Endothelial cell of umbilical vein (primary cell): ENCODE measurements at regions not wholly inside any gene's neighbourhood (a gene's known extent, or its start where the extent isn't known, plus 50 kb on each side); places are given as distances from the start of the nearest gene placed in this dataset.

Experiments
- BruUV-seq: library from RNA; stranded (reverse); fragments of 400-500 nt; replicated peaks from 2 replicates; lab custom pipeline; 2021; lab: Mats Ljungman, UMichigan
- CTCF ChIA-PET: fragments of 300-600, 350-600 bp; sonication (Branson Sonifier 250); formaldehyde crosslinking; loops from one replicate; lab custom pipeline; 2021; ENCODE audit warnings: antibody characterized with exemption, inconsistent platforms; lab: Charles Lee
- POLR2A ChIA-PET: fragments of 300-600, 350-600 bp; sonication (Branson Sonifier 250); formaldehyde crosslinking; loops from one replicate; lab custom pipeline; 2021; ENCODE audit warnings: antibody characterized with exemption, inconsistent platforms; lab: Charles Lee
- DNase-seq: peaks from one replicate; pipeline ENCODE4 v3.0.0-alpha.2; 2011; ENCODE audit warnings: low read depth, low spot score
- FAIRE-seq: peaks from 2 replicates; lab custom pipeline; 2011; peaks lifted over from hg19 to GRCh38; lab: Jason Lieb, UNC
- H2AFZ ChIP-seq: 2 replicates; pipeline ENCODE4 v1.6.0; 2012; ENCODE audit warnings: low read depth, low read length, control low read depth, inconsistent platforms
- H3K27ac ChIP-seq: 2 replicates; pipeline ENCODE4 v1.5.1; 2011; ENCODE audit warnings: low read depth, mild to moderate bottlenecking, control low read depth, low read length, moderate library complexity; ENCODE audit not compliant: insufficient read depth
- H3K27me3 ChIP-seq, 2 experiments: 2 replicates each; pipeline versions ENCODE4 v1.6.0 to v1.6.1; 2011; ENCODE audit warnings: low read length in 2 of 2, mixed read lengths in 1 of 2; ENCODE audit not compliant: control insufficient read depth in 2 of 2, insufficient read depth in 2 of 2
- H3K36me3 ChIP-seq, 2 experiments: 2 replicates in 1 of 2; 3 replicates in 1 of 2; pipeline ENCODE4 v1.5.1; 2011; ENCODE audit warnings: low read length in 2 of 2, mild to moderate bottlenecking in 1 of 2, moderate library complexity in 1 of 2; ENCODE audit not compliant: control insufficient read depth in 2 of 2, insufficient read depth in 2 of 2; ENCODE audit errors: extremely low read depth in 1 of 2
- H3K4me1 ChIP-seq: 3 replicates; pipeline ENCODE4 v1.5.1; 2011; ENCODE audit warnings: mild to moderate bottlenecking, low read length; ENCODE audit not compliant: control insufficient read depth, insufficient read depth; ENCODE audit errors: extremely low read depth
- H3K4me2 ChIP-seq: 2 replicates; pipeline ENCODE4 v1.6.1; 2011; ENCODE audit warnings: low read length, control low read depth, mixed read lengths; ENCODE audit not compliant: insufficient read depth
- H3K4me3 ChIP-seq, 3 experiments: fragments of 200-600 bp in 1 of 3; sonication (generic), shearing (Covaris generic) in 1 of 3; replicated peaks in 1 of 3; 2 replicates each; pipeline ENCODE4 v1.5.1; 2011 to 2016; ENCODE audit warnings: control low read depth in 3 of 3, low read length in 3 of 3, mild to moderate bottlenecking in 2 of 3, inconsistent platforms in 1 of 3, low read depth in 1 of 3, moderate library complexity in 1 of 3; ENCODE audit not compliant: insufficient read depth in 1 of 3
- H3K79me2 ChIP-seq: 2 replicates; pipeline ENCODE4 v1.6.0; 2012; ENCODE audit warnings: low read length, inconsistent platforms; ENCODE audit not compliant: control insufficient read depth, insufficient read depth
- H3K9ac ChIP-seq: replicated peaks from 2 replicates; pipeline ENCODE3; 2011; ENCODE audit warnings: low read length, control low read depth; ENCODE audit not compliant: insufficient read depth; ENCODE audit errors: extremely low read depth
- H3K9me1 ChIP-seq: replicated peaks from 3 replicates; pipeline ENCODE4 v1.6.0; 2011; ENCODE audit warnings: mild to moderate bottlenecking, low read length; ENCODE audit not compliant: control insufficient read depth, insufficient read depth; ENCODE audit errors: extremely low read depth
- H3K9me3 ChIP-seq: replicated peaks from 2 replicates; pipeline ENCODE4 v1.5.1; 2012; ENCODE audit warnings: low read length, inconsistent platforms; ENCODE audit not compliant: control insufficient read depth, insufficient read depth
- H4K20me1 ChIP-seq: replicated peaks from 2 replicates; pipeline ENCODE3; 2011; ENCODE audit warnings: mild to moderate bottlenecking, low read length; ENCODE audit not compliant: control insufficient read depth, insufficient read depth; ENCODE audit errors: extremely low read depth
- CTCF ChIP-seq, 2 donors: IDR thresholded peaks; 1 replicate in 1 of 2; 2 replicates in 1 of 2; pipeline ENCODE4 v1.5.1; 2011; ENCODE audit warnings: low read length in 2 of 2, mild to moderate bottlenecking in 2 of 2, moderate library complexity in 2 of 2, control low read depth in 1 of 2, inconsistent platforms in 1 of 2, low read depth in 1 of 2; ENCODE audit not compliant: insufficient read depth in 1 of 2; ENCODE audit errors: extremely low read depth in 1 of 2
- EZH2 ChIP-seq: IDR thresholded peaks from 2 replicates; pipeline ENCODE4 v1.6.1; 2012; ENCODE audit warnings: borderline replicate concordance, low read depth, mild to moderate bottlenecking, moderate library complexity, low read length, inconsistent platforms; ENCODE audit not compliant: severe bottlenecking
- FOS ChIP-seq: IDR thresholded peaks from 2 replicates; pipeline ENCODE4 v1.6.1; 2011; ENCODE audit warnings: mild to moderate bottlenecking, low read length, moderate library complexity, borderline replicate concordance; ENCODE audit not compliant: insufficient read depth
- GATA2 ChIP-seq: IDR thresholded peaks from 2 replicates; pipeline ENCODE4 v1.7.0; 2011; ENCODE audit warnings: low read depth, mild to moderate bottlenecking, moderate library complexity, mixed read lengths, low read length; ENCODE audit not compliant: insufficient read length, insufficient read depth
- JUN ChIP-seq: IDR thresholded peaks from 2 replicates; pipeline ENCODE4 v1.6.1; 2011; ENCODE audit warnings: borderline replicate concordance, low read depth; ENCODE audit not compliant: insufficient read length, insufficient read depth
- MAX ChIP-seq: IDR thresholded peaks from 2 replicates; pipeline ENCODE4 v1.6.1; 2011; ENCODE audit not compliant: insufficient read depth, insufficient read length
- MYC ChIP-seq: IDR thresholded peaks from one replicate; pipeline ENCODE4 v1.6.1; 2011; ENCODE audit warnings: mild to moderate bottlenecking, low read depth, low read length
- POLR2A ChIP-seq: IDR thresholded peaks from 2 replicates; pipeline ENCODE4 v1.6.1; 2012; ENCODE audit warnings: low read depth, mild to moderate bottlenecking, control low read depth, low read length
- POLR2AphosphoS5 ChIP-seq: IDR thresholded peaks from 2 replicates; pipeline ENCODE4 v1.6.1; 2012; ENCODE audit warnings: low read depth, mild to moderate bottlenecking, control low read depth, low read length, moderate library complexity; ENCODE audit not compliant: insufficient read depth
- dilution Hi-C: fragments of 300-500 bp; cut with MboI; formaldehyde crosslinking; loops from one replicate; pipeline ENCODE4 v1.15.0; 2019; ENCODE audit warnings: low sequenced_read_pairs; ENCODE audit not compliant: extremely low pct_ligation_motif_present
- intact Hi-C: fragments of 100-400 bp; cut with micrococcal nuclease; formaldehyde crosslinking; loops from one replicate; pipeline ENCODE4 v1.10.0; 2022

- dilution Hi-C loops (no loop called here), intact Hi-C loops (no loop called here)
- TF ChIP-seq EZH2: no peak
- no peak for TF ChIP-seq MAX
- TF ChIP-seq POLR2A: no peak
- no peak for TF ChIP-seq GATA2
- no peak for TF ChIP-seq JUN
- TF ChIP-seq FOS: no peak
- no peak for TF ChIP-seq POLR2AphosphoS5
- TF ChIP-seq CTCF (IDR thresholded peaks at IDR 0.05; ENCODE audit: extremely low read depth in 1 of 2, insufficient read depth in 1 of 2, low read depth in 1 of 2, low read length in 2 of 2): no peak
- TF ChIP-seq MYC: no peak
- no peak for DNase-seq
- peaks cover 20% of the 10 kb centered on the region for H3K4me1 ChIP-seq
- ChIA-PET POLR2A (no interaction called here), CTCF (no interaction called here)
- no peak for FAIRE-seq
- H3K27ac ChIP-seq: no peak overlapping the region
- BruUV-seq: no TSS peak
- no peaks in the 10 kb centered on the region for H3K9me1 ChIP-seq
- no peaks in the 10 kb centered on the region for H3K79me2 ChIP-seq
- no peak overlapping the region for H3K4me2 ChIP-seq
- no peak overlapping the region for H2AFZ ChIP-seq
- no peaks in the 10 kb centered on the region for H3K27me3 ChIP-seq
- no peaks in the 10 kb centered on the region for H4K20me1 ChIP-seq
- H3K9ac ChIP-seq: no peak overlapping the region
- no peak overlapping the region for H3K4me3 ChIP-seq
- H3K36me3 ChIP-seq: no peaks in the 10 kb centered on the region
- no peaks in the 10 kb centered on the region for H3K9me3 ChIP-seq
Measured at GRCh38 chr3:152050903-152051302, 177.5 kb downstream of the SUCNR1 start.
